ENCODE measurements at regions not wholly inside any gene's neighbourhood (a gene's known extent, or its start where the extent isn't known, plus 50 kb on each side); places are given as distances from the start of the nearest gene placed in this dataset.

DNA sequence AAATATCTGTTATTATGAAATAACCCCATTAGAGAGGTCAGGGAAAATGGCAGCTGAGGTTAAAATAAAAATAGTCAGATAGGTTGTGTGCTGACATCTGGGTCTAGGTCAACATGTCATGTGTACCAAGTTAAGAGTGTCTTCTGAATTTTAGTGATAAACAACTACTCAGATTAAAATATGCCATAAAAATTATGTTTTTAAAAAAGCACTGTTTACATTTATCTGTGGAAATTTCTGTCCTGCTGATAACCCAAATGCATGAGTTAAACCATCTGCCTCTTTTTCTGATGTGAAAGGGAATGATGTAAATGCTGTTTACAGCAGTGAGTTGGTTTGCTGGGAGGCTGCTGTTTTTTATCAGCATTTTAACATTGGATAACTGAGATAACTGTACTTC, 361.2 kb upstream of the TARS1 start:
- CTCF ChIA-PET (ENCODE audit: low intra/inter-chr PET ratio, low total read pairs), result no interaction called here
- no peak for DNase-seq (ENCODE audit: low spot score)
- FAIRE-seq, result no peak
- no peaks in the 10 kb centered on the region for H3K9me3 ChIP-seq (ENCODE audit: low read length)
- no peaks in the 10 kb centered on the region for H3K79me2 ChIP-seq (ENCODE audit: insufficient read depth, low read length)
- intact Hi-C loops (cut with micrococcal nuclease; ENCODE audit: unreplicated experiment) (no loop called here), in situ Hi-C loops (cut with HindIII; ENCODE audit: extremely low pct_ligation_motif_present, low pct_unique_long_range_greater_than_20kb) (no loop called here)
- no peak overlapping the region for H3K4me3 ChIP-seq (replicated peaks in 1 of 3; ENCODE audit: insufficient read depth in 1 of 3, low read depth in 2 of 3, low read length in 3 of 3)
- no peaks in the 10 kb centered on the region; a peak in 1 of 5 replicates for H3K27me3 ChIP-seq (ENCODE audit: control insufficient read depth in 1 of 2, insufficient read depth in 2 of 2, low read length in 2 of 2)
- H3K36me3 ChIP-seq (replicated peaks in 1 of 2; ENCODE audit: control insufficient read depth in 1 of 2, insufficient read depth in 2 of 2, low read length in 2 of 2), result no peaks in the 10 kb centered on the region
- H3K4me2 ChIP-seq (ENCODE audit: low read depth, low read length), result no peak overlapping the region
- H3K27ac ChIP-seq (ENCODE audit: extremely low read length, insufficient read depth, low read length), result no peak overlapping the region
- no peak for ATAC-seq
- no peaks in the 10 kb centered on the region for H4K20me1 ChIP-seq (ENCODE audit: insufficient read depth, low read length)
- no TSS peak for BruUV-seq (replicated peaks)
- H3K4me1 ChIP-seq (ENCODE audit: insufficient read depth, low read length), result no peaks in the 10 kb centered on the region
- H2AFZ ChIP-seq (ENCODE audit: low read length), result no peak overlapping the region
- no peak overlapping the region for H3K9ac ChIP-seq (ENCODE audit: insufficient read depth, low read depth, low read length)
- POLR2A ChIA-PET, result interaction anchor here (0.7 kb wide), 1 partner anchor 20 kb away, joined by 4 read pairs; no protein-coding TSS in a partner anchor
- TF ChIP-seq ZNF317 (CRISPR knock-in tag; IDR thresholded peaks at IDR 0.05) (no peak), ZNF329 (CRISPR knock-in tag; IDR thresholded peaks at IDR 0.05; ENCODE audit: low read depth) (no peak), ZNF768 (CRISPR knock-in tag; IDR thresholded peaks at IDR 0.05) (no peak), PCBP2 (optimal IDR thresholded peaks at IDR 0.05; ENCODE audit: low read depth, low read length, poor library complexity, severe bottlenecking) (no peak), E2F5 (CRISPR knock-in tag; conservative IDR thresholded peaks at IDR 0.05) (no peak), ZNF337 (CRISPR knock-in tag; IDR thresholded peaks at IDR 0.05; ENCODE audit: borderline replicate concordance, low read depth) (no peak), MYNN (CRISPR knock-in tag; IDR thresholded peaks at IDR 0.05; ENCODE audit: low read depth) (no peak), FUBP1 (CRISPR knock-in tag; IDR thresholded peaks at IDR 0.05; ENCODE audit: borderline replicate concordance) (no peak), TBX2 (CRISPR knock-in tag; IDR thresholded peaks at IDR 0.05; ENCODE audit: borderline replicate concordance) (no peak), MZF1 (CRISPR knock-in tag; IDR thresholded peaks at IDR 0.05; ENCODE audit: borderline replicate concordance) (no peak), JDP2 (CRISPR knock-in tag; IDR thresholded peaks at IDR 0.05; ENCODE audit: borderline replicate concordance) (no peak), RFX5 (IDR thresholded peaks at IDR 0.05; ENCODE audit: low read depth, low read length) (no peak), CBX1 (IDR thresholded peaks at IDR 0.05; ENCODE audit: low read depth) (no peak), ZNF503 (CRISPR knock-in tag; IDR thresholded peaks at IDR 0.05) (no peak)
- TF ChIP-seq, protein P1, sequence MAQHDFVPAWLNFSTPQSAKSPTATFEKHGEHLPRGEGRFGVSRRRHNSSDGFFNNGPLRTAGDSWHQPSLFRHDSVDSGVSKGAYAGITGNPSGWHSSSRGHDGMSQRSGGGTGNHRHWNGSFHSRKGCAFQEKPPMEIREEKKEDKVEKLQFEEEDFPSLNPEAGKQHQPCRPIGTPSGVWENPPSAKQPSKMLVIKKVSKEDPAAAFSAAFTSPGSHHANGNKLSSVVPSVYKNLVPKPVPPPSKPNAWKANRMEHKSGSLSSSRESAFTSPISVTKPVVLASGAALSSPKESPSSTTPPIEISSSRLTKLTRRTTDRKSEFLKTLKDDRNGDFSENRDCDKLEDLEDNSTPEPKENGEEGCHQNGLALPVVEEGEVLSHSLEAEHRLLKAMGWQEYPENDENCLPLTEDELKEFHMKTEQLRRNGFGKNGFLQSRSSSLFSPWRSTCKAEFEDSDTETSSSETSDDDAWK (CRISPR knock-in tag; IDR thresholded peaks at IDR 0.05), result no peak
